GM12873 (cell line): ENCODE measurements at regions not wholly inside any gene's neighbourhood (a gene's known extent, or its start where the extent isn't known, plus 50 kb on each side); places are given as distances from the start of the nearest gene placed in this dataset.

Experiments
- TF ChIP-seq, protein P1 (sequence below): IDR thresholded peaks from 2 replicates; pipeline ENCODE4 v1.5.1; 2012; ENCODE audit warnings: low read depth, mild to moderate bottlenecking, moderate library complexity, low read length, control low read depth; ENCODE audit not compliant: insufficient read depth; ENCODE audit errors: missing control alignments

DNA sequence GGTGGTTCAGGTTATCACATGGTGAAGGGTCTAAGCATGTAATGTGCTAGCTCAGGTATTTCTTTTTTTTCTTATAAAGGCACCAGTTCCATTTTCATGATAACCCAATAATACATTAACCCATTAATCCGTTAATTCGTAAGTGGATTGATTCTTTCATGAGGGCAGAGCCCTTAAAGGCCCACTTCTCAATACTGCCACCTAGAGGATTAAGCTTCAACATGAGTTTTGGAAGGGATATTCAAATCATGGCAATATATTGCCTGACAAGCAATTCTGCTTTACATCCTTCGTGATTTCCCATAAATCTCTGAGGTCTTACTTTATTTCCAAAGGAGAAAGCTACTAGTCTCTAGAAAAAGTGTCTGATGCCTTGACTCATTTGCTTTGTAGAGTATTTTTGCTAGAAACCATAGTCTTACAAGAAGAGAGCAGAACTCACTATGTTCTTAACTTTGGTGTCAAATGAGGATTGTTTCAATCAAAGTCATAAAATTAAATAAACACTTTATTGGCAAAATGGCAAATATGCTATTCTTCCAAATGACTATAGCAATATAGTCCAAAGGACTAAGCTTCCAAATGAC, 271.3 kb downstream of the KCNS3 start:
- TF ChIP-seq, protein P1, sequence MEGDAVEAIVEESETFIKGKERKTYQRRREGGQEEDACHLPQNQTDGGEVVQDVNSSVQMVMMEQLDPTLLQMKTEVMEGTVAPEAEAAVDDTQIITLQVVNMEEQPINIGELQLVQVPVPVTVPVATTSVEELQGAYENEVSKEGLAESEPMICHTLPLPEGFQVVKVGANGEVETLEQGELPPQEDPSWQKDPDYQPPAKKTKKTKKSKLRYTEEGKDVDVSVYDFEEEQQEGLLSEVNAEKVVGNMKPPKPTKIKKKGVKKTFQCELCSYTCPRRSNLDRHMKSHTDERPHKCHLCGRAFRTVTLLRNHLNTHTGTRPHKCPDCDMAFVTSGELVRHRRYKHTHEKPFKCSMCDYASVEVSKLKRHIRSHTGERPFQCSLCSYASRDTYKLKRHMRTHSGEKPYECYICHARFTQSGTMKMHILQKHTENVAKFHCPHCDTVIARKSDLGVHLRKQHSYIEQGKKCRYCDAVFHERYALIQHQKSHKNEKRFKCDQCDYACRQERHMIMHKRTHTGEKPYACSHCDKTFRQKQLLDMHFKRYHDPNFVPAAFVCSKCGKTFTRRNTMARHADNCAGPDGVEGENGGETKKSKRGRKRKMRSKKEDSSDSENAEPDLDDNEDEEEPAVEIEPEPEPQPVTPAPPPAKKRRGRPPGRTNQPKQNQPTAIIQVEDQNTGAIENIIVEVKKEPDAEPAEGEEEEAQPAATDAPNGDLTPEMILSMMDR: peak; percentile 72

DNA sequence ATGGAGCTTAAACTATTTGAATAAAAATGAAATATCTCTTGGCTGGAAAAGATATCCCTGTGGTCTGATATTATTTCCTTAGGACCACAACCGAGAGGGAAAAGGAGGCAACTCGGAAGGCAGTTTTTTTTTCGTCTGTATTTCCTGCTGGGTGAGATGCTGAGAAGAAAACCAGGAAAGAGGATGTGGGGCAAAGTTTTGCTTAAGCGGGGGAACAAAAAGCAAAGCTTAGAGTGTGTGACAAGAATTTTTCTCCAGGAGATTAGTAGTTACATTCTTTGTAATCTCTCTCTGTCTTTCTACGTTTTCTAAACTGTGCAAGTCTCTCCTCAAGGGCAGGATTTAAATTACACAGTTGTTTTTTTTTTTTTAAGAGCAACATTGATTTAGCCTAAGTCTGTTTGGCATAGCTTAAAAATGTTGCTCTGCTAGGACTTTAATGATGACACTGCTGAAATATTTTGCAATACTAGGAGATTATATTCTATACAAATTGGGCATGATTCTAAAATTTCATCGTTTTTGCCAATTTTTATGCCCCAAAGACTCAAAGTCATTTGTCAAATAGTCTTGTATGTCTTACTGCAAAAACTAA, 258.5 kb downstream of the KCNS3 start:
- TF ChIP-seq, protein P1: no peak

DNA sequence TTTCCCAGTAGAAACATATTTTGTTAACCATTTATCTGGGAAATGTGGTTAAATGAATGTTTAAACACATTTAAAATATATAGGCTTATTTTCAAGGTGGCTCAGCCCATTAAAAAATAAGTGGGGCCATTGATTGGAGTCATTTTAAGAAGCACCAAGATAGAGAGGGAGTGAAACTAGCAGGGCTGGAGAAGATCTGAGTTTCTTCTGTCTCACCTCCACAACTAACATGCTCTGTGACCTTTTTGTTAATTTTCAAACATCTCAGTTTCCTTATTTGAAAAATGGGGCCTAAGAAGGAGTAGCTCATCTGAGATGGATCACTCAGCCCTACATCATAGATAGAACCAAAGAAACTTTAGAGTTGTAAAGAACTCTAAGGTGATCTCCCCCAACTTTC, 254.8 kb downstream of the KCNS3 start:
- TF ChIP-seq, protein P1: no peak

DNA sequence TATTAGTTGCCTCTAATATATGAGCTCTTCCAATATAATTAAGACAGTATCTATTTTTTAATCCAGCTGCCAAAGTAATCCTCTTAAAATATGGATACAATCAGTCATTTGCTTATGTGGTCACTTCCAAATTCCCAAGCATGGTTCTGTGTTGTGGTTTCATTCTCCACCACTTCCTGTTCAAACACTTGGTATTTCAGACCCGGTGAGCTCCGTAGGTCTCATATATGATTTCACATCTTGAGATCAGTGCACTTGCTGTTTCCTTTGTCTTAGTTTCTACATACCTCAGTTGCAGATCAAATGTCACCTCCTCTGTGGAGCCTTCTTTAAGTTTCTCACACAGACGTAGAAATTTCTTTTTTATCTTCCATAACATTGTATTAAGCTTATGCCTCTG, 254.2 kb downstream of the KCNS3 start:
- TF ChIP-seq, protein P1: no peak

DNA sequence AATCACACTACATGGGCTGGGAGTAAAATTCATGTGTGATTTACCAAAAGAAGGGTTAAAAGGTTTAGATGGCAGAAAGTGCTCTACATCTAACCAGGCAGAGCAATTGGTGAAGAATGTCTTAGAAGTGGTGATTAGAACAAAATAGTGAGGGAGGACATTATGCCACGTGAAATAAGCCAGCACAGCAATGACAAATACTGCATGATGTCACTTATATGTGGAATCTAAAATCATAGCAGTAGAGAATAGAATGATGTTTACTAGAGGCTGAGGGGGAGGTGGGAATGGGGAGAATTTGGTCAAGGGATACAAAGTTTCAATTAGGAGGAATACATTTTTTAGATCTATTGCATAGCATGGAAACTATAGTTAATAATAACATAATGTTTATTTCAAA, 253.3 kb downstream of the KCNS3 start:
- TF ChIP-seq, protein P1: no peak

DNA sequence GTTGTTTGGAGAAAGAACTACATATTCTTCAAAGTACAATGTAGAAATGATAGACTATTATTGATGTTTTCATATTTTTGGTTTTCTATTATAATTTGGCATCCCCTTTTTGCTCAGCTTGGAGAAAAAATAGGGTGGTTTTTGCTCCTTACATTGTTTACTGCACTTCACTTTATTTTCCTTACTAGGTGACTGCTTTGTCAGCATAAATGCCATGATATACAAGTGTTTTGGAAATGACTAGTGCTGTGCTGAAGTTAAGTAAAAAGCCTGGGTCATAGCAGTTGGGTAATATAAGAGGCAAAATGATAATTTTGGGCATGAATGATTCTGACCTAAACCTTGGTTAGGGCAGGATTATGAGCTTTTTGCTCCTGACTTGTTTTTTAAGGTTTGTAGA, 250.9 kb downstream of the KCNS3 start:
- TF ChIP-seq, protein P1: no peak

DNA sequence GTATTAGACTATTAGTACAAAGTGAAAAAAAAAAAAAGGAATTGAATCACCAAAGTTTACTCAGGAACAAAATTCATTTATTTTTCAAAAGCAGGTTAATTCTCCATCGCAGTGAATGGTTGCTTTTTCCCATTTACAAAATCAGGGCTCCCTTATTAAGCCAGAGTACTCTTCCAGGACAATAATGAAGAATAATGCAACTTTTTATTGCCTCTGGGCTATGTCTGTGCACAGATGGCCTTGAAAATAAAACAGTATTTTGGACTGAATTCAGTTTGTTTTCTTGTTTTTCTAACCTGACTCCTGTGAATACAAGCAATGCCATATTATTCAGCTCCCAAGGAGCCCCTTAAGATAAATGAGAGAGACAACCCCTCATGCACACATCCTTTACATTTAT, 246.8 kb downstream of the KCNS3 start:
- TF ChIP-seq, protein P1: no peak
